Endothelial cell (in vitro differentiated cells): ENCODE measurements at regions not wholly inside any gene's neighbourhood (a gene's known extent, or its start where the extent isn't known, plus 50 kb on each side); places are given as distances from the start of the nearest gene placed in this dataset.

Experiments
- DNase-seq: peaks from one replicate; pipeline ENCODE4 v3.0.0; 2021; ENCODE audit warnings: low spot score
- H3K27ac Mint-ChIP-seq: one replicate; pipeline ENCODE4 v1.8.0; 2021; ENCODE audit warnings: mixed read lengths, inconsistent platforms; ENCODE audit not compliant: unreplicated experiment
- H3K27me3 Mint-ChIP-seq: one replicate; pipeline ENCODE4 v1.8.0; 2021; ENCODE audit warnings: mild to moderate bottlenecking, moderate library complexity, mixed read lengths, inconsistent platforms; ENCODE audit not compliant: unreplicated experiment
- H3K36me3 Mint-ChIP-seq: one replicate; pipeline ENCODE4 v1.8.0; 2021; ENCODE audit warnings: mild to moderate bottlenecking, low read depth, mixed read lengths, inconsistent platforms; ENCODE audit not compliant: unreplicated experiment
- H3K4me1 Mint-ChIP-seq: one replicate; pipeline ENCODE4 v1.8.0; 2021; ENCODE audit warnings: mild to moderate bottlenecking, mixed read lengths, inconsistent platforms; ENCODE audit not compliant: unreplicated experiment
- H3K4me3 Mint-ChIP-seq: one replicate; pipeline ENCODE4 v1.8.0; 2021; ENCODE audit warnings: mild to moderate bottlenecking, mixed read lengths, inconsistent platforms; ENCODE audit not compliant: unreplicated experiment
- H3K9me3 Mint-ChIP-seq: one replicate; pipeline ENCODE4 v1.8.0; 2021; ENCODE audit warnings: mixed read lengths, inconsistent platforms; ENCODE audit not compliant: unreplicated experiment
- CTCF ChIP-seq: fragments of 200-600 bp; sonication (generic); IDR thresholded peaks from one replicate; pipeline ENCODE4 v1.5.0; 2021; ENCODE audit warnings: antibody characterized with exemption; ENCODE audit not compliant: unreplicated experiment

GRCh38 chr4:140250989-140251552, 97.1 kb upstream of the MAML3 start:
- no peak overlapping the region for H3K27ac Mint-ChIP-seq
- H3K4me3 Mint-ChIP-seq: no peak overlapping the region
- DNase-seq: no peak
- no peaks in the 10 kb centered on the region for H3K36me3 Mint-ChIP-seq
- H3K27me3 Mint-ChIP-seq: peaks cover 2% of the 10 kb centered on the region
- H3K4me1 Mint-ChIP-seq: peaks cover 37% of the 10 kb centered on the region
- no peaks in the 10 kb centered on the region for H3K9me3 Mint-ChIP-seq
- TF ChIP-seq CTCF: no peak

- no peak overlapping the region for H3K4me3 Mint-ChIP-seq
- peaks cover 2% of the 10 kb centered on the region for H3K27me3 Mint-ChIP-seq
- no peaks in the 10 kb centered on the region for H3K9me3 Mint-ChIP-seq
- no peaks in the 10 kb centered on the region for H3K36me3 Mint-ChIP-seq
- H3K27ac Mint-ChIP-seq: no peak overlapping the region
- DNase-seq: no peak
- no peak for TF ChIP-seq CTCF
- H3K4me1 Mint-ChIP-seq: peaks cover 28% of the 10 kb centered on the region
Observed at GRCh38 chr4:140249351-140249750, 95.4 kb upstream of the MAML3 start.

- no peak for TF ChIP-seq CTCF
- Mint-ChIP-seq H3K4me3 (no peak overlapping the region), H3K9me3 (no peaks in the 10 kb centered on the region), H3K27ac (no peak overlapping the region), H3K27me3 (peaks cover 2% of the 10 kb centered on the region), H3K36me3 (no peaks in the 10 kb centered on the region), H3K4me1 (peaks cover 32% of the 10 kb centered on the region)
- DNase-seq: no peak
Observed at GRCh38 chr4:140247237-140247636, 93.3 kb upstream of the MAML3 start.

GRCh38 chr4:140246216-140246615, 92.2 kb upstream of the MAML3 start:
- DNase-seq: no peak
- H3K4me1 Mint-ChIP-seq: peaks cover 28% of the 10 kb centered on the region
- no peaks in the 10 kb centered on the region for H3K9me3 Mint-ChIP-seq
- peaks cover 2% of the 10 kb centered on the region for H3K27me3 Mint-ChIP-seq
- no peak overlapping the region for H3K4me3 Mint-ChIP-seq
- TF ChIP-seq CTCF: no peak
- H3K27ac Mint-ChIP-seq: no peak overlapping the region
- H3K36me3 Mint-ChIP-seq: no peaks in the 10 kb centered on the region

- Mint-ChIP-seq H3K4me3 (no peak overlapping the region), H3K36me3 (no peaks in the 10 kb centered on the region), H3K27ac (no peak overlapping the region), H3K27me3 (peaks cover 2% of the 10 kb centered on the region), H3K4me1 (peaks cover 26% of the 10 kb centered on the region), H3K9me3 (no peaks in the 10 kb centered on the region)
- no peak for TF ChIP-seq CTCF
- no peak for DNase-seq
Observed at GRCh38 chr4:140244328-140244727, 90.3 kb upstream of the MAML3 start.
